HUES6 (cell line): ENCODE measurements at regions not wholly inside any gene's neighbourhood (a gene's known extent, or its start where the extent isn't known, plus 50 kb on each side); places are given as distances from the start of the nearest gene placed in this dataset.

Experiments
- H3K27ac ChIP-seq: 2 replicates; pipeline ENCODE4 v1.7.0; 2013; ENCODE audit warnings: low read depth, mild to moderate bottlenecking, low read length, inconsistent platforms
- H3K27me3 ChIP-seq: 2 replicates; pipeline ENCODE4 v1.6.1; 2013; ENCODE audit warnings: low read length; ENCODE audit not compliant: control insufficient read depth, insufficient read depth
- H3K36me3 ChIP-seq: 2 replicates; pipeline ENCODE4 v1.6.1; 2013; ENCODE audit warnings: low read length; ENCODE audit not compliant: control insufficient read depth, insufficient read depth
- H3K4me1 ChIP-seq: 2 replicates; pipeline ENCODE4 v1.6.1; 2013; ENCODE audit warnings: low read length; ENCODE audit not compliant: control insufficient read depth, insufficient read depth
- H3K4me3 ChIP-seq: 2 replicates; pipeline ENCODE4 v1.5.1; 2013; ENCODE audit warnings: low read depth, low read length
- H3K9ac ChIP-seq: one replicate; pipeline ENCODE4 v1.6.1; 2013; ENCODE audit warnings: mild to moderate bottlenecking, low read length
- H3K9me3 ChIP-seq: 2 replicates; pipeline ENCODE4 v1.6.1; 2013; ENCODE audit warnings: low read depth, low read length; ENCODE audit not compliant: control insufficient read depth, insufficient read depth

GRCh38 chr1:69459244-69459643 is 108.5 kb upstream of the LRRC7 start:
- no peaks in the 10 kb centered on the region for H3K4me1 ChIP-seq
- no peak overlapping the region for H3K9ac ChIP-seq
- peaks cover 13% of the 10 kb centered on the region for H3K9me3 ChIP-seq
- H3K36me3 ChIP-seq, result no peaks in the 10 kb centered on the region
- no peak overlapping the region for H3K4me3 ChIP-seq
- no peak overlapping the region for H3K27ac ChIP-seq
- no peaks in the 10 kb centered on the region for H3K27me3 ChIP-seq

- Histone ChIP-seq H3K9me3 (no peaks in the 10 kb centered on the region), H3K27ac (no peak overlapping the region), H3K36me3 (no peaks in the 10 kb centered on the region), H3K9ac (no peak overlapping the region), H3K27me3 (no peaks in the 10 kb centered on the region), H3K4me1 (no peaks in the 10 kb centered on the region), H3K4me3 (no peak overlapping the region)
These were observed 92.7 kb upstream of the LRRC7 start for GRCh38 chr1:69475021-69475420.

DNA sequence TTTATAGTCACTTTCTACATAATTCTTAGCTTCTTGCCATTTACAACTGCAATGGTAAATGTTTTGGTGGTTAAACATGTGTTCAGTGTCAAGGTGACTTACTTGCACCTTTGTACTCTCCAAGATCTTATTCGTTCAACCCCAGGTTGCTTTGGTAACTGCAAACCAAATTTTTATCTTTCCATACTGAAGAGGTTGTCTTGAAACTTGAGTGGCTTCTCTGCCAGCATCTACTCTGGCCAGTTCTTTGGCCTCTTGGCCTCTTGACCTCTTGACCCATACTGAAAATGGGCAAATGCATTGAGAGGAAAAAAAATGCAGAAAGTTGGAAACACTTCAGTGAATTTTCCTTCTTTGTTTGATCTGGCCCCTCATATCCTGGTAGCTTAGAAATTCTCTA is 88.0 kb upstream of the LRRC7 start:
- no peaks in the 10 kb centered on the region for H3K4me1 ChIP-seq
- H3K9ac ChIP-seq, result no peak overlapping the region
- H3K36me3 ChIP-seq, result no peaks in the 10 kb centered on the region
- H3K27me3 ChIP-seq, result no peaks in the 10 kb centered on the region
- H3K9me3 ChIP-seq, result no peaks in the 10 kb centered on the region
- no peak overlapping the region for H3K4me3 ChIP-seq
- H3K27ac ChIP-seq, result no peak overlapping the region

- Histone ChIP-seq H3K27me3 (no peaks in the 10 kb centered on the region), H3K27ac (no peak overlapping the region), H3K9ac (no peak overlapping the region), H3K36me3 (no peaks in the 10 kb centered on the region), H3K4me3 (no peak overlapping the region), H3K4me1 (no peaks in the 10 kb centered on the region), H3K9me3 (no peaks in the 10 kb centered on the region)
These were observed 84.5 kb upstream of the LRRC7 start for GRCh38 chr1:69483246-69483645.

GRCh38 chr1:69485616-69486015 is 82.1 kb upstream of the LRRC7 start:
- Histone ChIP-seq H3K9me3 (no peaks in the 10 kb centered on the region), H3K9ac (no peak overlapping the region), H3K27ac (no peak overlapping the region), H3K4me1 (no peaks in the 10 kb centered on the region), H3K36me3 (no peaks in the 10 kb centered on the region), H3K4me3 (no peak overlapping the region), H3K27me3 (no peaks in the 10 kb centered on the region)

GRCh38 chr1:69491416-69491815 is 76.3 kb upstream of the LRRC7 start:
- Histone ChIP-seq H3K36me3 (no peaks in the 10 kb centered on the region), H3K27me3 (no peaks in the 10 kb centered on the region), H3K9me3 (no peaks in the 10 kb centered on the region), H3K27ac (no peak overlapping the region), H3K4me3 (no peak overlapping the region), H3K9ac (no peak overlapping the region), H3K4me1 (no peaks in the 10 kb centered on the region)

DNA sequence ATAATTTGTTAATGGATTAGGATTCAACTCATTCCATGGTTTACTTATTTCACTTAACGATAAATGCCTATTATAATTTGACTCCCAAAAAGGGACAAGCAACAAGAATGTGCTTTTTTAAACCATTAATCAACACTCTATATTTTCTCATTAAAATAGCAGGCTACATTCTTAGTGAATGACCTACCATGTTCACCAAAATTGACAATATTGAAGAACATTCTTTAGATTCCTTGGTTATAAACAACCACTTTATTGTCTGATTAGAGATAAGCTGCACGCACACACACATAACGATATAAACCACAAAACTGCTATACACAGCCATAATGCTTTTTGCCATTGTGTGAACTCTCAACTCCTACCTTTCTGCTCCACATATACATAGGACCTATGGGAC is 75.4 kb upstream of the LRRC7 start:
- no peaks in the 10 kb centered on the region for H3K9me3 ChIP-seq
- H3K27me3 ChIP-seq, result no peaks in the 10 kb centered on the region
- no peaks in the 10 kb centered on the region for H3K4me1 ChIP-seq
- H3K4me3 ChIP-seq, result no peak overlapping the region
- no peaks in the 10 kb centered on the region for H3K36me3 ChIP-seq
- H3K27ac ChIP-seq, result no peak overlapping the region
- H3K9ac ChIP-seq, result no peak overlapping the region

DNA sequence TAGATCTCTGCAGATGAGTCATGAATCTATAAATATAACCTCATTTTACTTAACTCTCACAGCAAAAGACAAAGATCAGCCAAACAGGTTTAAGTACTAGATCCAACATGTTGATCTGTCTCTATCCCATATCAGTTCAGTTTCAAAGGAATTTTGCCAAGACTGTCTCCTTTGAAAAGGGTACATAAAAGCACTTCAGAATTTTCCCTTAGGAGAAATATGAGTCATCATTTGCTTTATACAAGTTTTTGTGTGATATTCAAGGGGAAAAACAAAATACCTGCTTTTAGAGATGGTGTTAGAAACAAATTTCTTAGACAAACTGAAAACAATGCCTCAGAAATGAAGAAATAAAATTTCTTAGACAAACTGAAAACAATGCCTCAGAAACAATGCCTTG is 73.5 kb upstream of the LRRC7 start:
- Histone ChIP-seq H3K9me3 (no peaks in the 10 kb centered on the region), H3K27me3 (no peaks in the 10 kb centered on the region), H3K4me1 (no peaks in the 10 kb centered on the region), H3K36me3 (no peaks in the 10 kb centered on the region), H3K27ac (no peak overlapping the region), H3K9ac (no peak overlapping the region), H3K4me3 (no peak overlapping the region)

GRCh38 chr1:69497441-69498221 is 70.1 kb upstream of the LRRC7 start:
- Histone ChIP-seq H3K9me3 (no peaks in the 10 kb centered on the region), H3K9ac (no peak overlapping the region), H3K27me3 (no peaks in the 10 kb centered on the region), H3K4me1 (no peaks in the 10 kb centered on the region), H3K4me3 (no peak overlapping the region), H3K36me3 (no peaks in the 10 kb centered on the region), H3K27ac (no peak overlapping the region)

DNA sequence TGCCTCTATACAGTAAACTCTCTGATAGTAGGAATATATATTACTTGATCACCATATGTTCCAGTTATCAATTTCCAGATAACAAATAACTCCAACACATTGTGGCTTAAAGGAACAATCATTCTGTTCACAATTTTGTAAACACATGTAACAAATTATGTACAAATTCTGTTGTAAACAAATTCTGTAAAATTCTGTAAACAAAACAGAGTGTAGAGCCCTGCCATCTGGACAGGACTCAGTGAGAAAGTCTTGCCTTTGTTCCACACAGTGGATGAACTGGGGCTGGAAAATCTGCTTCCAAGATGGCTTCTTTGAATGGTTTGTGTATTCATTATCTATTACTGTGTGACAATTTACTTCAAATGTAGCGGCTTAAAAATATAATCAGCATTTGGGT is 69.0 kb upstream of the LRRC7 start:
- Histone ChIP-seq H3K4me3 (no peak overlapping the region), H3K9ac (no peak overlapping the region), H3K36me3 (no peaks in the 10 kb centered on the region), H3K27ac (no peak overlapping the region), H3K27me3 (no peaks in the 10 kb centered on the region), H3K4me1 (no peaks in the 10 kb centered on the region), H3K9me3 (no peaks in the 10 kb centered on the region)

DNA sequence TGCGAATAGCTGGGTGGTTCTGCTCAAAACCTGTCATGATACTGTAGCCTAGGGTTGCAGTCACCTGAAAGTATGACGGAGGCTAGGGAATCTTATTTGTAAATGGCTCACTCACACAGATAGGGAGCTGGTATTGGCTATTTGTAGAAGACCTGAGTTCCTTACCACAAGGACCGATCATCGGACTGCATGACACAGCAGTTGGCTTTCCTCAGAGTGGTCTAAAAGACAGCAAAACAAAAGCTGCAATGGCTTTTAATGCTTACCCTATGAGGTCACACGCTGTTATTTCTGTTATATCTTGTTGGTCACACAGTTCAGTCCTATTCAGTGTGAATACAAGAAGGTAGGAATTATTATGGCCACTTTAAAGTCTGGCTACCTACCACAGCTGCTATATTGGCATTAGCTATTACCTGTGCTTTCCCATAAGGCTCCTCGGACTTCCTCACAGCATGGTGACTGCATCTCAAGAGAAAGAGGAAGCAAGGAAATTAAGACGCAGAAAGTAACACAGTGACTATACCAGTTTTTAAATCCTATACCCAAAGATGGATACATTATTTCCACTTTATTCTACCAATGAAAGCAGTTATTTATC is 68.4 kb upstream of the LRRC7 start:
- Histone ChIP-seq H3K4me1 (no peaks in the 10 kb centered on the region), H3K27ac (no peak overlapping the region), H3K9ac (no peak overlapping the region), H3K36me3 (no peaks in the 10 kb centered on the region), H3K9me3 (no peaks in the 10 kb centered on the region), H3K27me3 (no peaks in the 10 kb centered on the region), H3K4me3 (no peak overlapping the region)
